ENCODE measurements at regions not wholly inside any gene's neighbourhood (a gene's known extent, or its start where the extent isn't known, plus 50 kb on each side); places are given as distances from the start of the nearest gene placed in this dataset.

DNA sequence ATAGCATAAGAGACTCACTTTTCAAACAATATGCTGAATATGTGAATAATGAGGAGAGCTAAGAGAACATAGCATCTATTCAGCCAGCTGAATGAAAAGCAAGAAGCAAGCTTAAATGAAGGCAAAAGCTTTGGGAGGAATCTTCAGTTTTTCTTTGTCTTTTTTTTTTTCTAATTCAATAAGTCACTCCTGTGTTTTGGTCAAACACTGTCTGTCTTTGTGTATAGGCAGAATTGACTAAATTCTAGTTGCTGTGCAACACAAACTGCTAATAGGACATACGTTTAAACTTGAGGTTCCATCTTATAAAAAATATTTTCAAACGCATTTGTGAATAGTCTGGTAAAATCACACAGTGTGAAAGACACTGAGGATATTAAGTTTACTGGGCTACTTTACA is 156.9 kb upstream of the KCNN2 start:
- no peaks in the 10 kb centered on the region for H3K4me1 ChIP-seq (ENCODE audit: control insufficient read depth, insufficient read depth, low read length)
- Mint-ChIP-seq H3K4me3 (no peak overlapping the region), H3K27me3 (ENCODE audit: low read depth in 2 of 2) (no peaks in the 10 kb centered on the region), H3K4me1 (no peaks in the 10 kb centered on the region), H3K27ac (no peak overlapping the region), H3K9me3 (peaks cover 19 to 29% of the 10 kb centered on the region in 2 donors), H3K36me3 (peaks cover 8% of the 10 kb centered on the region)
- H3K9me3 ChIP-seq (ENCODE audit: control insufficient read depth, insufficient read depth, low read length) = peaks cover 12% of the 10 kb centered on the region
- no peak overlapping the region for H3K27ac ChIP-seq (ENCODE audit: low read length)
- no peak for DNase-seq
- no peak for TF ChIP-seq CTCF (IDR thresholded peaks at IDR 0.05)
- H3K27me3 ChIP-seq (ENCODE audit: control insufficient read depth, insufficient read depth, low read length) = no peaks in the 10 kb centered on the region
- no peak for ATAC-seq
- WGBS (ENCODE audit: insufficient coverage) = 83% methylated on average over 2 of the region's 2 CpGs
- no peak overlapping the region for H3K4me3 ChIP-seq (ENCODE audit: low read length)
- no peaks in the 10 kb centered on the region for H3K36me3 ChIP-seq (ENCODE audit: control insufficient read depth, insufficient read depth, low read length)
- intact Hi-C loops (cut with micrococcal nuclease) = no loop called here

DNA sequence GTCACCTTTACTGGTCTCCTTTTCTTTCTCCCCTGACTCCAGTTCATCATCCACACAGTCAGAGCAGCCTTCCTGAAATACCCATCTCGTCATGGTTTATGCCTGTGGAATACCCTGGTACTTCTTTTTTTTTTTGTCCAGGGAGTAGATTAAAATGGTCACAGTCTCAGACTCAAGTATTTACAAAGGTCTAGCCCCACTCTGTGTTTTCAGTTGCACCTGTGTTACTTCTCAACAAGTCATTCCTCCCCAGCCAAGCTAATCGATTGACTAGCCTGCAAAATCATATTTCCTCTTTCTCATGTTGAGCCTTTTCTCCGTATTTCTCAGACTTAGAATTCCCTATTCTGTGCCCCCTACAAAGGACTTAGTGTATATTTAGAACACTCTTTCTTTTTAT is 155.2 kb upstream of the KCNN2 start:
- Mint-ChIP-seq H3K27ac (no peak overlapping the region), H3K4me3 (no peak overlapping the region), H3K27me3 (ENCODE audit: low read depth in 2 of 2) (no peaks in the 10 kb centered on the region), H3K4me1 (no peaks in the 10 kb centered on the region), H3K36me3 (no peaks in the 10 kb centered on the region), H3K9me3 (peaks cover 12 to 20% of the 10 kb centered on the region in 2 donors)
- no peak overlapping the region for H3K4me3 ChIP-seq (ENCODE audit: low read length)
- intact Hi-C loops (cut with micrococcal nuclease) = no loop called here
- TF ChIP-seq CTCF (IDR thresholded peaks at IDR 0.05) = no peak
- no peaks in the 10 kb centered on the region for H3K27me3 ChIP-seq (ENCODE audit: control insufficient read depth, insufficient read depth, low read length)
- whole genome bisulfite sequencing (ENCODE audit: insufficient coverage) = 82% methylated on average over 3 of the region's 3 CpGs
- peaks cover 2% of the 10 kb centered on the region for H3K9me3 ChIP-seq (ENCODE audit: control insufficient read depth, insufficient read depth, low read length)
- ATAC-seq (no peak), DNase-seq (no peak)
- no peaks in the 10 kb centered on the region for H3K36me3 ChIP-seq (ENCODE audit: control insufficient read depth, insufficient read depth, low read length)
- H3K4me1 ChIP-seq (ENCODE audit: control insufficient read depth, insufficient read depth, low read length) = no peaks in the 10 kb centered on the region
- H3K27ac ChIP-seq (ENCODE audit: low read length) = no peak overlapping the region

- no peaks in the 10 kb centered on the region for H3K27me3 ChIP-seq (ENCODE audit: control insufficient read depth, insufficient read depth, low read length)
- Mint-ChIP-seq H3K4me3 (no peak overlapping the region), H3K36me3 (no peaks in the 10 kb centered on the region), H3K4me1 (no peaks in the 10 kb centered on the region), H3K27me3 (ENCODE audit: low read depth in 2 of 2) (no peaks in the 10 kb centered on the region), H3K9me3 (peaks cover 15 to 20% of the 10 kb centered on the region in 2 donors), H3K27ac (no peak overlapping the region)
- 91% methylated on average over 2 of the region's 3 CpGs for WGBS (ENCODE audit: insufficient coverage)
- no peak for TF ChIP-seq CTCF (IDR thresholded peaks at IDR 0.05)
- no peaks in the 10 kb centered on the region for H3K36me3 ChIP-seq (ENCODE audit: control insufficient read depth, insufficient read depth, low read length)
- no peak overlapping the region for H3K27ac ChIP-seq (ENCODE audit: low read length)
- DNase-seq (no peak), ATAC-seq (no peak)
- intact Hi-C loops (cut with micrococcal nuclease) = no loop called here
- H3K9me3 ChIP-seq (ENCODE audit: control insufficient read depth, insufficient read depth, low read length) = no peaks in the 10 kb centered on the region
- no peak overlapping the region for H3K4me3 ChIP-seq (ENCODE audit: low read length)
- no peaks in the 10 kb centered on the region for H3K4me1 ChIP-seq (ENCODE audit: control insufficient read depth, insufficient read depth, low read length)
These were observed 154.3 kb upstream of the KCNN2 start for GRCh38 chr5:114207615-114208014.

DNA sequence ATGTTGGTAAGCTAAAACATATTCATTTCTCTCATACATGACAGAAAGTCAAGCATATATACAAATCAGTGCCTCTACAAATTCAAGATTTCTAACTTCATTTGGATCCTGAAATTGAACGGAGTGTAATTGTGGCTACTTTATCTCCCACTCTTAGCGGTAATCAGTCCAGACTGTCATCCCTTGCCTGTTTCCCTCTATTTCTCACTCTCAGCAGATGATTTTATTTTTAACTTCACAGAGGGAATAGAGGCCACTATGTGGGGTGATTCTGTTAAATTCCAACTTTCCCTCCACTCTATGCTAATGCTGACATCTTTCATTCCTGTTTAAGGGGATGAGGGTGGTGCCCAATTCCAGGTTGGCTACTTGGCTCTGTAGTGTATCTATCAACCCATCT is 153.8 kb upstream of the KCNN2 start:
- no peaks in the 10 kb centered on the region for H3K36me3 ChIP-seq (ENCODE audit: control insufficient read depth, insufficient read depth, low read length)
- no peak overlapping the region for H3K4me3 Mint-ChIP-seq
- intact Hi-C loops (cut with micrococcal nuclease) = no loop called here
- DNase-seq (no peak), ATAC-seq (no peak)
- no peaks in the 10 kb centered on the region for H3K9me3 ChIP-seq (ENCODE audit: control insufficient read depth, insufficient read depth, low read length)
- no peaks in the 10 kb centered on the region for H3K27me3 Mint-ChIP-seq (ENCODE audit: low read depth in 2 of 2)
- no peaks in the 10 kb centered on the region for H3K4me1 ChIP-seq (ENCODE audit: control insufficient read depth, insufficient read depth, low read length)
- no peak for TF ChIP-seq CTCF (IDR thresholded peaks at IDR 0.05)
- no peak overlapping the region for H3K4me3 ChIP-seq (ENCODE audit: low read length)
- H3K27ac ChIP-seq (ENCODE audit: low read length) = no peak overlapping the region
- H3K36me3 Mint-ChIP-seq = no peaks in the 10 kb centered on the region
- no peaks in the 10 kb centered on the region for H3K4me1 Mint-ChIP-seq
- H3K9me3 Mint-ChIP-seq = peaks cover 16 to 24% of the 10 kb centered on the region in 2 donors
- H3K27ac Mint-ChIP-seq = no peak overlapping the region
- 98% methylated on average over 2 of the region's 2 CpGs for WGBS (ENCODE audit: insufficient coverage)
- no peaks in the 10 kb centered on the region for H3K27me3 ChIP-seq (ENCODE audit: control insufficient read depth, insufficient read depth, low read length)

Measured in natural killer cell (primary cell).